ENCODE measurements at regions not wholly inside any gene's neighbourhood (a gene's known extent, or its start where the extent isn't known, plus 50 kb on each side); places are given as distances from the start of the nearest gene placed in this dataset.

- TF ChIP-seq CTCF (IDR thresholded peaks at IDR 0.05) = no peak
- no peak for TF ChIP-seq POLR2AphosphoS5 (IDR thresholded peaks at IDR 0.05; ENCODE audit: insufficient read depth in 1 of 2, low read depth in 1 of 2)
- TF ChIP-seq POLR2A (IDR thresholded peaks at IDR 0.05) = no peak
Observed at GRCh38 chr5:16291474-16291873, 111.9 kb upstream of the MARCHF11 start.

Data from vagina (tissue), 2 donors.